Ishikawa (cell line): ENCODE measurements at regions not wholly inside any gene's neighbourhood (a gene's known extent, or its start where the extent isn't known, plus 50 kb on each side); places are given as distances from the start of the nearest gene placed in this dataset.

Source experiments
- CEBPB ChIP-seq: IDR thresholded peaks from 2 replicates; pipeline ENCODE4 v1.6.1; 2012
- CREB1 ChIP-seq: IDR thresholded peaks from 2 replicates; pipeline ENCODE4 v1.6.1; 2012; ENCODE audit warnings: low read depth
- EGR1 ChIP-seq: IDR thresholded peaks from 2 replicates; pipeline ENCODE4 v1.6.1; 2012
- EP300 ChIP-seq: IDR thresholded peaks from 2 replicates; pipeline ENCODE4 v1.6.1; 2012; ENCODE audit warnings: borderline replicate concordance
- FOXM1 ChIP-seq: IDR thresholded peaks from 2 replicates; pipeline ENCODE4 v1.6.1; 2012; ENCODE audit warnings: low read depth, borderline replicate concordance
- NFIC ChIP-seq: IDR thresholded peaks from 2 replicates; pipeline ENCODE4 v1.6.1; 2012
- RAD21 ChIP-seq: IDR thresholded peaks from 2 replicates; pipeline ENCODE4 v1.6.1; 2012; ENCODE audit warnings: low read depth
- TAF1 ChIP-seq: IDR thresholded peaks from 2 replicates; pipeline ENCODE4 v1.6.1; 2012; ENCODE audit warnings: low read depth, mild to moderate bottlenecking
- TCF12 ChIP-seq: IDR thresholded peaks from 2 replicates; pipeline ENCODE4 v1.6.1; 2012; ENCODE audit warnings: low read depth
- TEAD4 ChIP-seq: IDR thresholded peaks from 2 replicates; pipeline ENCODE4 v1.6.1; 2012
- YY1 ChIP-seq: IDR thresholded peaks from 2 replicates; pipeline ENCODE4 v1.6.1; 2012; ENCODE audit warnings: low read depth
- ZBTB7A ChIP-seq: IDR thresholded peaks from 2 replicates; pipeline ENCODE4 v1.6.1; 2012; ENCODE audit warnings: low read depth
- TF ChIP-seq, protein P1 (sequence below): IDR thresholded peaks from 2 replicates; pipeline ENCODE4 v1.6.1; 2012
- TF ChIP-seq, protein P2 (sequence below): IDR thresholded peaks from 2 replicates; pipeline ENCODE4 v1.6.1; 2012; ENCODE audit warnings: low read depth, mild to moderate bottlenecking
- TF ChIP-seq, protein P3 (sequence below): IDR thresholded peaks from 2 replicates; pipeline ENCODE4 v1.6.1; 2012

DNA sequence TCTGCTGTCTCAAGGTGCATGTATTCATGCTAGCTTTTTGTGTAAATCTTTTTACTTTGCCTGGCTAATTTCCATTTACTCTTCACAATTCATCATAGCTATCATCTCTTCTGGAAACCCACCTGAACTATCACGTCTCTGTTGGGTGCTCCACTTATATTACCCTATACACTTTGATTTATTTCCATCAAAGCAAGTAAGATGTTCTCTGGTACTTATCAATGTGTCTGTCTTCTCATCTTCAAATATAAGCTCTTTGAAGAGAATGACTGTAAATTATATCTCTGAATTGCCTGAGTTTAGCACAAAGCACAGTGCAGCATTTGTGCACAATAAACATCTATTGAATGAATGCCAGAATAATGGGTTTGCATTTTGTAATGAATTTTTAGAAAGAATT lies 1129.7 kb downstream of the LRFN5 start:
- TF ChIP-seq EP300 (no peak), EGR1 (no peak), RAD21 (no peak), CREB1 (no peak), TCF12 (no peak), FOXM1 (no peak), TAF1 (no peak), CEBPB (no peak), ZBTB7A (no peak), NFIC (no peak), TEAD4 (no peak), YY1 (no peak)
- TF ChIP-seq, protein P1, sequence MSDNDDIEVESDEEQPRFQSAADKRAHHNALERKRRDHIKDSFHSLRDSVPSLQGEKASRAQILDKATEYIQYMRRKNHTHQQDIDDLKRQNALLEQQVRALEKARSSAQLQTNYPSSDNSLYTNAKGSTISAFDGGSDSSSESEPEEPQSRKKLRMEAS = no peak
- TF ChIP-seq, protein P2, sequence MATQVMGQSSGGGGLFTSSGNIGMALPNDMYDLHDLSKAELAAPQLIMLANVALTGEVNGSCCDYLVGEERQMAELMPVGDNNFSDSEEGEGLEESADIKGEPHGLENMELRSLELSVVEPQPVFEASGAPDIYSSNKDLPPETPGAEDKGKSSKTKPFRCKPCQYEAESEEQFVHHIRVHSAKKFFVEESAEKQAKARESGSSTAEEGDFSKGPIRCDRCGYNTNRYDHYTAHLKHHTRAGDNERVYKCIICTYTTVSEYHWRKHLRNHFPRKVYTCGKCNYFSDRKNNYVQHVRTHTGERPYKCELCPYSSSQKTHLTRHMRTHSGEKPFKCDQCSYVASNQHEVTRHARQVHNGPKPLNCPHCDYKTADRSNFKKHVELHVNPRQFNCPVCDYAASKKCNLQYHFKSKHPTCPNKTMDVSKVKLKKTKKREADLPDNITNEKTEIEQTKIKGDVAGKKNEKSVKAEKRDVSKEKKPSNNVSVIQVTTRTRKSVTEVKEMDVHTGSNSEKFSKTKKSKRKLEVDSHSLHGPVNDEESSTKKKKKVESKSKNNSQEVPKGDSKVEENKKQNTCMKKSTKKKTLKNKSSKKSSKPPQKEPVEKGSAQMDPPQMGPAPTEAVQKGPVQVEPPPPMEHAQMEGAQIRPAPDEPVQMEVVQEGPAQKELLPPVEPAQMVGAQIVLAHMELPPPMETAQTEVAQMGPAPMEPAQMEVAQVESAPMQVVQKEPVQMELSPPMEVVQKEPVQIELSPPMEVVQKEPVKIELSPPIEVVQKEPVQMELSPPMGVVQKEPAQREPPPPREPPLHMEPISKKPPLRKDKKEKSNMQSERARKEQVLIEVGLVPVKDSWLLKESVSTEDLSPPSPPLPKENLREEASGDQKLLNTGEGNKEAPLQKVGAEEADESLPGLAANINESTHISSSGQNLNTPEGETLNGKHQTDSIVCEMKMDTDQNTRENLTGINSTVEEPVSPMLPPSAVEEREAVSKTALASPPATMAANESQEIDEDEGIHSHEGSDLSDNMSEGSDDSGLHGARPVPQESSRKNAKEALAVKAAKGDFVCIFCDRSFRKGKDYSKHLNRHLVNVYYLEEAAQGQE = no peak
- TF ChIP-seq, protein P3, sequence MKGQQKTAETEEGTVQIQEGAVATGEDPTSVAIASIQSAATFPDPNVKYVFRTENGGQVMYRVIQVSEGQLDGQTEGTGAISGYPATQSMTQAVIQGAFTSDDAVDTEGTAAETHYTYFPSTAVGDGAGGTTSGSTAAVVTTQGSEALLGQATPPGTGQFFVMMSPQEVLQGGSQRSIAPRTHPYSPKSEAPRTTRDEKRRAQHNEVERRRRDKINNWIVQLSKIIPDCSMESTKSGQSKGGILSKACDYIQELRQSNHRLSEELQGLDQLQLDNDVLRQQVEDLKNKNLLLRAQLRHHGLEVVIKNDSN = no peak

DNA sequence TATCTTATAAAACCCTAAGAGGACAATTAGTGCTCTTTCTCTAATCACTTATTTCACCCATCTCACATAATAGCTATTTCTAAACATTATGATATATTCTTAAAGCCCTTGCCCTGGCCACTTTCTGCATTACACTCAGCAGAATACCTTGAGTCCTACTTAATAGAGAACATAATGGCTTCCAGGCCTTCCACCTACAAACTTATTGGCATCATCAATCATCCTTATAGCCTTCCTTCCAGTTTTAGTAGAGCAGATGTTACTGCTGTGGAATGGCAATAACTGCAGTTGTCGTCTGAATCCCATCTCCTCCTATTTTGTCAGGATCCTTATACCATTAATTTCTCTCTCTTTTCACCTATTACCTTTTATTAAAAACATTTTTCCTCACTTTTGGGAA lies 1127.4 kb downstream of the LRFN5 start:
- no peak for TF ChIP-seq ZBTB7A
- no peak for TF ChIP-seq TAF1

DNA sequence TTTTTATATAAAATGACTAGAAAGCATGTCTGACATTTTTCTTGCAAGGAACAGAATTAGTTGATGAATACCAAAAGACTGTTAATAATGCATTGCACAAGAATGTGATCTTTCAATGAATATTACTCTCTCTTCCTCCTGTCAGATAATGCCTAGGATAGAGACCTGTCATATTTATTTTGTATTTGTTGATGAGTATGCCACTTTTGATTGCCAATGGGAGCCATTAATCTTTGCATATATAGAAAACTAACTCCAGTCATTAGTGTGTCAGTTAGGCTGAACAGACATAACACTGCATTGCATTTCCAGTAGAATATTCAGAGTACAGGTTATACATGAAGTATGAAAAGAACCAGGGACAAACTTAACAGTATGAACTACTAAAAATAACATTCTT lies 1125.3 kb downstream of the LRFN5 start:
- TF ChIP-seq, protein P2 = no peak
- TF ChIP-seq CREB1 (no peak), TCF12 (no peak), YY1 (no peak), EGR1 (no peak), ZBTB7A (no peak), EP300 (no peak), TAF1 (no peak), NFIC (no peak), FOXM1 (no peak), RAD21 (no peak)
- TF ChIP-seq, protein P1 = no peak
- TF ChIP-seq, protein P3 = no peak

DNA sequence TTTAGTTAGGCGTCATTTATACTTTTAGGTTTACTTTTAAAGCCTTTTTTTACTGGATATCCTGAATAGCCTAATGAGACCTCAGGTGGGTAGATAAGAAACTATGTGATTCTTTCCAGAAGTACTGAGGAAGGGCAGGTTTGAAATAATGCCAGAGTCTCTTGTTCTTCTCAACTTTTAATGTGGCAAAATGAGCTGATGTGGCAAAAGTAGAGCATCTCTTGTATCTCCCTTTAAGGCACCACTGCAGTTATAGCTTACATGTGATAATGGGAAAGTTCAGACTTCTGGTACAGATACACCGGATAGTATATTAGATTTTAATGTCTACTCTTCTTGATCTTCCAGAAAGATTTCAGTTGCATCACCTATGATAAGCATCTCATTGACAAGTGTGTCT lies 1124.8 kb downstream of the LRFN5 start:
- TF ChIP-seq, protein P2 = no peak
- TF ChIP-seq EP300 (no peak), EGR1 (no peak), NFIC (no peak), TCF12 (no peak), TAF1 (no peak), FOXM1 (no peak), YY1 (no peak)

DNA sequence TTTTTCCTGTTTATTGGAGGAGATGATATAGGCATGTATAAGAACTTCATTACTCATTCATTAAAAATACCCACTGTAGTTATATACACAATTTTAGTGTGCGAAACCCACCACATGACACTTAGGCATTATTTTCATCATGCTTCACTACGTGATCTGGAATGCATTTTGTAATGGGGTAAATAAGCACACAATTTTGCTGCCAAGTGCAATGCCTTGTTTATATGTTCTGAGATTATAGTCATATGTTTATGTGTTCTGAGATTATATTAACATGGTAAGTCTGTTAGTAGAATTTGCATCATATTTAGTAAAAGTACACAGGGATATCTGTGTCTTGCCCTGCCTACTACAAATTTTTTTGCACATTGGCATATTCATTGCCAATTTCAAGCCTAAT lies 1123.0 kb downstream of the LRFN5 start:
- TF ChIP-seq ZBTB7A (no peak), TEAD4 (no peak), TAF1 (no peak), CEBPB (no peak), FOXM1 (no peak), NFIC (no peak), YY1 (no peak), TCF12 (no peak), RAD21 (no peak), EGR1 (no peak)
- TF ChIP-seq, protein P2 = no peak
